Fibroblast of pulmonary artery (primary cell): ENCODE measurements at regions not wholly inside any gene's neighbourhood (a gene's known extent, or its start where the extent isn't known, plus 50 kb on each side); places are given as distances from the start of the nearest gene placed in this dataset.
A peak's percentile ranks its signal among the peaks of the same experiment; 100 is the strongest.

Source experiments
- DNase-seq: peaks from one replicate; pipeline ENCODE4 v3.0.0-alpha.2; 2010; ENCODE audit warnings: low read depth
- H3K4me3 ChIP-seq: replicated peaks from 2 replicates; pipeline ENCODE4 v1.5.1; 2011; ENCODE audit warnings: low read depth, mild to moderate bottlenecking, control low read depth, low read length, moderate library complexity
- CTCF ChIP-seq: IDR thresholded peaks from 2 replicates; pipeline ENCODE4 v1.5.1; 2011; ENCODE audit warnings: mild to moderate bottlenecking, control low read depth, low read length, inconsistent platforms; ENCODE audit errors: missing control alignments

GRCh38 chr15:39235084-39235795, 345.6 kb upstream of the THBS1 start:
- no peak for DNase-seq
- TF ChIP-seq CTCF = no peak

GRCh38 chr15:39236375-39236774, 344.5 kb upstream of the THBS1 start:
- no peak for DNase-seq
- no peak for TF ChIP-seq CTCF
- no peak overlapping the region for H3K4me3 ChIP-seq

More at GRCh38 chr15:39235084-39235795, 345.6 kb upstream of the THBS1 start:
- no peak overlapping the region for H3K4me3 ChIP-seq

GRCh38 chr15:39238443-39238842, 342.4 kb upstream of the THBS1 start:
- DNase-seq = no peak
- no peak for TF ChIP-seq CTCF
- no peak overlapping the region for H3K4me3 ChIP-seq

- no peak for DNase-seq
- TF ChIP-seq CTCF = no peak
- no peak overlapping the region for H3K4me3 ChIP-seq
Measured at GRCh38 chr15:39239562-39239961, 341.3 kb upstream of the THBS1 start.

GRCh38 chr15:39242345-39242744, 338.5 kb upstream of the THBS1 start:
- H3K4me3 ChIP-seq = no peak overlapping the region
- DNase-seq = peak; percentile 62
- TF ChIP-seq CTCF = no peak

- DNase-seq = no peak
- TF ChIP-seq CTCF = no peak
- no peak overlapping the region for H3K4me3 ChIP-seq
Measured at GRCh38 chr15:39243396-39243795, 337.5 kb upstream of the THBS1 start.

GRCh38 chr15:39244776-39245175, 336.1 kb upstream of the THBS1 start:
- no peak for TF ChIP-seq CTCF
- H3K4me3 ChIP-seq = no peak overlapping the region
- no peak for DNase-seq
